BLaER1 (cell line): ENCODE measurements at regions not wholly inside any gene's neighbourhood (a gene's known extent, or its start where the extent isn't known, plus 50 kb on each side); places are given as distances from the start of the nearest gene placed in this dataset.

Source experiments
- H3K27ac ChIP-seq: shearing (Covaris generic); formaldehyde crosslinking; 2 replicates; pipeline ENCODE4 v1.8.1; 2022
- H3K27me3 ChIP-seq: shearing (Covaris generic); formaldehyde crosslinking; 2 replicates; pipeline ENCODE4 v1.8.1; 2022
- H3K36me3 ChIP-seq: shearing (Covaris generic); formaldehyde crosslinking; 2 replicates; pipeline ENCODE4 v1.8.1; 2022
- H3K4me1 ChIP-seq: shearing (Covaris generic); formaldehyde crosslinking; 2 replicates; pipeline ENCODE4 v1.8.1; 2022
- H3K4me2 ChIP-seq: shearing (Covaris generic); formaldehyde crosslinking; 2 replicates; pipeline ENCODE4 v1.8.1; 2022
- H3K4me3 ChIP-seq: shearing (Covaris generic); formaldehyde crosslinking; 2 replicates; pipeline ENCODE4 v1.8.1; 2022
- H3K9ac ChIP-seq: shearing (Covaris generic); formaldehyde crosslinking; 2 replicates; pipeline ENCODE4 v1.8.1; 2022
- H3K9me3 ChIP-seq: shearing (Covaris generic); formaldehyde crosslinking; 2 replicates; pipeline ENCODE4 v1.8.1; 2022
- H4K20me1 ChIP-seq: shearing (Covaris generic); formaldehyde crosslinking; 2 replicates; pipeline ENCODE4 v1.8.1; 2022
- Cebpa-rat ChIP-seq: shearing (Covaris generic); IDR thresholded peaks from 2 replicates; pipeline ENCODE4 v1.8.1; 2022

DNA sequence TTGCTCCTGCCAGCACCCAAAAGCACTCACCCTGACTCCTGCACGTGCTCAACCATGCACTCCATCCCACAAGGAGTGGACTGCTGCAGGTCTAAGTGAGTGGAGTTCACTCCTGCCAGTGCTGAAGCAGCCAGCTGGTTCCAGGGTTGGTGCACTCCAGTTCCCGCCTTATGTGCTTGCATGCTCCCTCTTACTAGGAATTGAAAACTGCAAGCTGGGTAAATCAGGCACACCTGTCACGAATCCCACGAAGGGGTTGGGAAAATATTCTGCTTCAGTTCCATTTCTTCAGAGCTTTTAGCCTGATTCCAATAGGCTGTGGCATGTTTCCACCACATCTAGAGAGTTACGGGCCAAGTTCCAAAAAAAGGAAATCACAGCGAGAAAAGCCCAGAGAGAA, 1365.5 kb upstream of the CHAC2 start:
- Histone ChIP-seq H3K4me1 (no peaks in the 10 kb centered on the region), H4K20me1 (no peaks in the 10 kb centered on the region), H3K4me2 (no peak overlapping the region), H3K36me3 (no peaks in the 10 kb centered on the region), H3K27ac (no peak overlapping the region), H3K27me3 (no peaks in the 10 kb centered on the region), H3K9ac (no peak overlapping the region), H3K4me3 (no peak overlapping the region), H3K9me3 (no peaks in the 10 kb centered on the region)
- no peak for TF ChIP-seq Cebpa-rat

- no peak overlapping the region for H3K27ac ChIP-seq
- no peak overlapping the region for H3K4me3 ChIP-seq
- no peaks in the 10 kb centered on the region for H3K4me1 ChIP-seq
- H3K4me2 ChIP-seq: no peak overlapping the region
- H3K36me3 ChIP-seq: no peaks in the 10 kb centered on the region
- no peak for TF ChIP-seq Cebpa-rat
- no peak overlapping the region for H3K9ac ChIP-seq
- no peaks in the 10 kb centered on the region for H3K27me3 ChIP-seq
- no peaks in the 10 kb centered on the region for H3K9me3 ChIP-seq
- no peaks in the 10 kb centered on the region for H4K20me1 ChIP-seq
These were observed 1364.9 kb upstream of the NRXN1 start for GRCh38 chr2:52396836-52397235.

GRCh38 chr2:52395912-52396311, 1364.0 kb upstream of the NRXN1 start:
- no peak overlapping the region for H3K4me3 ChIP-seq
- H3K9ac ChIP-seq: no peak overlapping the region
- H3K27ac ChIP-seq: no peak overlapping the region
- TF ChIP-seq Cebpa-rat: no peak
- no peak overlapping the region for H3K4me2 ChIP-seq
- H3K36me3 ChIP-seq: no peaks in the 10 kb centered on the region
- no peaks in the 10 kb centered on the region for H3K27me3 ChIP-seq
- H3K9me3 ChIP-seq: no peaks in the 10 kb centered on the region
- H3K4me1 ChIP-seq: no peaks in the 10 kb centered on the region
- H4K20me1 ChIP-seq: no peaks in the 10 kb centered on the region

DNA sequence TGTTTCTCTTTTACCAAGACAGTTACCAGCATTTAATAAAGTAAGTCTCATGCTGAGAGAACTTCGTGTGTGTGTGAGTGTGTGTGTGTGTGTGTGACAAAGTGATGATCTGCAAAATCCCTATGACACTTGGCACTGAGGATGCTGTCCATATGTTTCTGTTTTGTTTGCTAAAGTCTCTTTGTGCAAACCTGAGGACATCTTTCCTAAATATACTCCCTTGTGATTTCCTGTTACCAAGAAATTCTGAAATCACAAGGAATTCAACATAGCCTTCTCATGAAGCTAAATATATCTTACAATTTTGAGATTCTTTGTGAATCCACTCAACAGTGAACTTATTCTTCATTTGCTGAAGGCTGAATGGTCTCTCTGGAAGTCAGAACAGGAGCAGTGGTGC, 1359.7 kb upstream of the NRXN1 start:
- Histone ChIP-seq H3K36me3 (no peaks in the 10 kb centered on the region), H3K9me3 (no peaks in the 10 kb centered on the region), H3K27ac (no peak overlapping the region), H3K4me1 (no peaks in the 10 kb centered on the region), H3K9ac (no peak overlapping the region), H4K20me1 (no peaks in the 10 kb centered on the region), H3K4me3 (no peak overlapping the region), H3K4me2 (no peak overlapping the region), H3K27me3 (no peaks in the 10 kb centered on the region)
- no peak for TF ChIP-seq Cebpa-rat

DNA sequence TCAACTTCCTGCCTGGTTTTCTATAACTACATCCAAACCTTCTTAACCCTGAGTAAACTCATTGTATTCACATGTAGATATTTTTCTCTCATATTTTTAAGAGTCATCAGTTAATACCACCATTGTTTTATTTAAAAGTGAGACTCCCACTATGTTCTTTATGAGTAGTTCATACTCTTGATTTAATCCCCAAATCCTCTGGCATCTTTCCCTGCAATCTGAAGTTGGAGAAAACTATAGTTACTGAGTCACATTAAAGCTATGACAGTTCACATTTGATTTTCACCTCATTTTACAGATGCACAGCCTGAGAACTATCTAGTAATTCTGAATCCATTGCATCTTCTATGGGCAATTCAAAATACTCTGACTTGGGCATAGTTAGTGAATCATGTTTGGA, 1358.7 kb upstream of the NRXN1 start:
- Histone ChIP-seq H4K20me1 (no peaks in the 10 kb centered on the region), H3K27ac (no peak overlapping the region)

GRCh38 chr2:52387937-52388590, 1356.1 kb upstream of the NRXN1 start:
- H3K9me3 ChIP-seq: no peaks in the 10 kb centered on the region
- no peaks in the 10 kb centered on the region for H3K27me3 ChIP-seq
- H4K20me1 ChIP-seq: no peaks in the 10 kb centered on the region
- no peak overlapping the region for H3K27ac ChIP-seq
- TF ChIP-seq Cebpa-rat: no peak
- no peak overlapping the region for H3K4me2 ChIP-seq
- no peak overlapping the region for H3K9ac ChIP-seq
- H3K4me3 ChIP-seq: no peak overlapping the region
- H3K36me3 ChIP-seq: no peaks in the 10 kb centered on the region
- no peaks in the 10 kb centered on the region for H3K4me1 ChIP-seq

More for the DNA sequence above, 1358.7 kb upstream of the NRXN1 start:
- Histone ChIP-seq H3K27me3 (no peaks in the 10 kb centered on the region), H3K4me1 (no peaks in the 10 kb centered on the region), H3K9ac (no peak overlapping the region), H3K4me3 (no peak overlapping the region), H3K4me2 (no peak overlapping the region), H3K9me3 (no peaks in the 10 kb centered on the region), H3K36me3 (no peaks in the 10 kb centered on the region)
- TF ChIP-seq Cebpa-rat: no peak

- TF ChIP-seq Cebpa-rat: no peak
These were observed 1354.6 kb upstream of the NRXN1 start for GRCh38 chr2:52386433-52387030.

DNA sequence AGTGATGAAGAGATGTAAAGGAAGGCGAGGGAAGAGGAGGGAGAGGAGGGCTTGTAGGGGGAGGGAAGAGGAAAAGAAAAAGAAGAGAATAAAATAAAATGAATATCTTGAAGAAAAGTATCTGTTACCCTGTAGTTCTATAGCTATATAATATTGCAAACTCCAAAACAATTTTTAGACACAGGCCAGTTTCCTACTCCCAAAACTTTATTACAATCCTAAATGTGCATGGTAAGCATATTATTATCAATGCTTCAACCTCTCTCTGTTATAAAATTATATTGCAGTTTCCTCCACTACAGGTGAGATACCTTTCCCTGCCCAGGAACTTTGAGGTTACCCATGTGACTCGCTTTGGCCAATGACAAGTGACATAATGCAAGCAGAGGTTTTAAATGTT, 1351.6 kb upstream of the NRXN1 start:
- TF ChIP-seq Cebpa-rat: no peak
- H3K9ac ChIP-seq: no peak overlapping the region
- H3K4me2 ChIP-seq: no peak overlapping the region
- no peak overlapping the region for H3K4me3 ChIP-seq
- H3K36me3 ChIP-seq: no peaks in the 10 kb centered on the region
- H3K27me3 ChIP-seq: no peaks in the 10 kb centered on the region
- no peaks in the 10 kb centered on the region for H3K4me1 ChIP-seq
- H3K27ac ChIP-seq: no peak overlapping the region
- no peaks in the 10 kb centered on the region for H3K9me3 ChIP-seq
- no peaks in the 10 kb centered on the region for H4K20me1 ChIP-seq

More at GRCh38 chr2:52386433-52387030, 1354.6 kb upstream of the NRXN1 start:
- Histone ChIP-seq H3K9me3 (no peaks in the 10 kb centered on the region), H3K4me3 (no peak overlapping the region), H4K20me1 (no peaks in the 10 kb centered on the region), H3K4me2 (no peak overlapping the region), H3K9ac (no peak overlapping the region), H3K36me3 (no peaks in the 10 kb centered on the region), H3K27me3 (no peaks in the 10 kb centered on the region), H3K27ac (no peak overlapping the region), H3K4me1 (no peaks in the 10 kb centered on the region)

- H3K27me3 ChIP-seq: no peaks in the 10 kb centered on the region
- H3K4me1 ChIP-seq: no peaks in the 10 kb centered on the region
- H3K9me3 ChIP-seq: no peaks in the 10 kb centered on the region
- no peaks in the 10 kb centered on the region for H4K20me1 ChIP-seq
- no peak overlapping the region for H3K4me2 ChIP-seq
- TF ChIP-seq Cebpa-rat: no peak
- H3K9ac ChIP-seq: no peak overlapping the region
- H3K36me3 ChIP-seq: no peaks in the 10 kb centered on the region
- no peak overlapping the region for H3K27ac ChIP-seq
- H3K4me3 ChIP-seq: no peak overlapping the region
These were observed 1337.2 kb upstream of the NRXN1 start for GRCh38 chr2:52369178-52369577.

GRCh38 chr2:52368141-52368540, 1336.2 kb upstream of the NRXN1 start:
- Histone ChIP-seq H3K4me2 (no peak overlapping the region), H3K9ac (no peak overlapping the region), H3K27ac (no peak overlapping the region), H3K4me3 (no peak overlapping the region), H4K20me1 (no peaks in the 10 kb centered on the region), H3K4me1 (no peaks in the 10 kb centered on the region), H3K36me3 (no peaks in the 10 kb centered on the region), H3K9me3 (no peaks in the 10 kb centered on the region), H3K27me3 (no peaks in the 10 kb centered on the region)
- TF ChIP-seq Cebpa-rat: no peak

DNA sequence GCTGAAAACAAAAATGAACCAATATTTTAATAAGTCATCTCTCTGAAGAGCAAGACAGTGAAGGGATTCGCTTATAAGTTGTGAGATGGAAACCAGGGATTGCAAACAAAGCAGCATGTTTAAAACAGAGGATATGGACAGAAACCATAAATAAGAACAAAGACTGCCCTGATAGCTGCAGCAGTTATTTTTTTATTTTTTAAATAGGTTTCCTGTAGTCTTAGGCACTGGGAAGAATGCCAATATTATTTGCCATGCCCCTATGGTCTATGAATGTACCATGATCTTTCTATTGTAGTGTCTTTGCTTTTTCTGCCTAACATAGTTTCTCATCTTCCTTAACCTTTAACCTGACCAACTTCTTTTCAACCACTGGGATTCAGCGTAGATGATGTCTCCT, 1334.0 kb upstream of the NRXN1 start:
- H3K27me3 ChIP-seq: no peaks in the 10 kb centered on the region
- no peaks in the 10 kb centered on the region for H3K9me3 ChIP-seq
- H4K20me1 ChIP-seq: no peaks in the 10 kb centered on the region
- no peak overlapping the region for H3K27ac ChIP-seq
- H3K4me2 ChIP-seq: no peak overlapping the region
- TF ChIP-seq Cebpa-rat: no peak
- no peaks in the 10 kb centered on the region for H3K4me1 ChIP-seq
- no peaks in the 10 kb centered on the region for H3K36me3 ChIP-seq
- H3K9ac ChIP-seq: no peak overlapping the region
- no peak overlapping the region for H3K4me3 ChIP-seq
